CD4-positive, alpha-beta T cell treated with Interferon gamma for 1 hour (primary cell): ENCODE measurements at regions not wholly inside any gene's neighbourhood (a gene's known extent, or its start where the extent isn't known, plus 50 kb on each side); places are given as distances from the start of the nearest gene placed in this dataset.
"Not testable (repeated sequence)": the region's sequence is repeated elsewhere in the genome, so short reads cannot be mapped to it uniquely, and the experiment has no call there.

ENCODE experiments used
- DNase-seq: peaks from one replicate; pipeline ENCODE4 v3.0.0-alpha.2; 2020

- DNase-seq = no peak
Observed at GRCh38 chr5:57776035-57776434, 293.4 kb upstream of the ACTBL2 start.

GRCh38 chr5:57774439-57774838, 291.8 kb upstream of the ACTBL2 start:
- no peak for DNase-seq

DNA sequence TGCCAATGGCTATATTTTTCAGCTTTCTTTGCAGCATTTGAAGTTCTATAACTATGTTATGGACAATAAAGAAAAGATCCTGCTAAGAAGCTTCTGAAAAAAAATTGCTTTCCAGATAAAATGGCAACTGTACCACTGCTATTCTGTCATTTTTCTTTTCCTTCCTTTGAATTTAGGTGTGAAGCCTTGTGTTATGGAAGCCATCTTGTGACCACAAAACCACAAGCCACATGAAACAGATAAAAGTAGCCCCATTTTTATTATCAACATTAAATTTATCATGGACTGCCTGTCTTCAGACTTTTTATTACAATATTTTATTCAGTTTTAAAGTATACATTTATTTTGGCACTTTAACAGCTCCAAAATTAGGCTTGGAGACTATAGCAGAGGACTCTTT, 289.9 kb upstream of the ACTBL2 start:
- DNase-seq = no peak

GRCh38 chr5:57770039-57770438, 287.4 kb upstream of the ACTBL2 start:
- no peak for DNase-seq

DNA sequence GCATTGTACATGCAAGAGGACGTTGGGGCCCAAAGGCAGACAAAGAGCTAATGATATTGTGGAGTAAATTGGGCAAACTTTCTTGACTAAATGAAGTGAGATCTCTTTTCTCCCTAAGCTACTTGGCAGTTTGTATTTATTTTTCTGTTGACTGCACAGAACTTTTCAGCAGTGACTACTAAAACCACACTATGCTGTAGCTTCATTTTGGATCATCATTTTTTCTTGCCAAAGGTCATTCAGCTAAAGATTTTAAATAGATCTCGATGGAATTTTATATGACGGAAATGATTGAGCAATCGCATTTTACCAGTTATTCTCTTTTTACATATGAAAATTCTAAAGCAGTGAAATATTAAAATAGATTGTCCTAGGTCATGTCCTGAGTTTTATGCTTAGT, 286.1 kb upstream of the ACTBL2 start:
- DNase-seq = no peak

GRCh38 chr5:57764479-57765089, 282.0 kb upstream of the ACTBL2 start:
- DNase-seq = no peak

- DNase-seq = no peak
Observed at GRCh38 chr5:57761513-57761912, 278.9 kb upstream of the ACTBL2 start.

- no peak for DNase-seq
Observed at GRCh38 chr5:57754616-57755015, 272.0 kb upstream of the ACTBL2 start.

- no peak for DNase-seq
Observed at GRCh38 chr5:57753446-57753845, 270.8 kb upstream of the ACTBL2 start.

DNA sequence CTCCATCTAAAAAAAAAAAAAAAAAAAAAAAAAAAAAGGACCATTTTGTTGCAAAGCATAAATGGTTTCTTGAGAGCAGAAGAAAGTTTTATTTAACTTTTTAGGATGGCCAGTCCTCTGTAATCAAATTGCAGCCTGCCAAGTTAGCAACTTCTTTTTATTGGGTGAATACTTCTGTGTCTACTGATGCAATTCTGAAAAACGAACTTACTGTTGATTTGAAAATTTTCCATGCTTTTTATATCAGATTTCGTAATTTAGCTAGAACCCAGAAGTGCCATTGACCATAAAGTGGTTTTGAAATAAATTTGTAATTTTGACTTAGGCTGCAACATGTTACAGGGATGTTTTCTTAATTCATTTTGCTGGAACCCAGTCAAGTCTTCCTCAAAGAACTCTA, 269.1 kb upstream of the ACTBL2 start:
- no peak for DNase-seq

DNA sequence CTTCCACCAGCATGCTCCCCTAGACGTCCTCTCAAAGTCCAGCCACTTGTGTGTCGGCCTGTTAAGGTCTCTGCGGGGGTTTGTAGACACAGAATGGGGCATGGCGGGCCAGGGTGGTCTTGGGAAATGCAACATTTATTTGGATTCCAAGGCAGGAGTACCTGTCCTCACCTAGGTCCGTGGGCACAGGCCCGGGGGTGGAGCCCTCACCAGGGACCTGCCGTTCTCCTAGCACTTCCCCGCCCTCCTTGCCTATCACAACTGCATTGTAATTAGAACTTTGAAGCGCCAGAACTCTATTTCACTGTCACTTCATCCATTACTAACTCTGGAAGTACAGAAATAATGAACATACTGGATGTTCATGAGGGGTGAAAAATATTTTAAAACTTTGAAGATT, 268.3 kb upstream of the ACTBL2 start:
- DNase-seq = no peak

GRCh38 chr5:57750282-57750681, 267.7 kb upstream of the ACTBL2 start:
- DNase-seq = no peak

- DNase-seq = no peak
Observed at GRCh38 chr5:57749396-57749795, 266.8 kb upstream of the ACTBL2 start.

GRCh38 chr5:57745700-57746651, 263.4 kb upstream of the ACTBL2 start:
- DNase-seq = no peak

- DNase-seq = no peak
Observed at GRCh38 chr5:57745029-57745428, 262.4 kb upstream of the ACTBL2 start.

DNA sequence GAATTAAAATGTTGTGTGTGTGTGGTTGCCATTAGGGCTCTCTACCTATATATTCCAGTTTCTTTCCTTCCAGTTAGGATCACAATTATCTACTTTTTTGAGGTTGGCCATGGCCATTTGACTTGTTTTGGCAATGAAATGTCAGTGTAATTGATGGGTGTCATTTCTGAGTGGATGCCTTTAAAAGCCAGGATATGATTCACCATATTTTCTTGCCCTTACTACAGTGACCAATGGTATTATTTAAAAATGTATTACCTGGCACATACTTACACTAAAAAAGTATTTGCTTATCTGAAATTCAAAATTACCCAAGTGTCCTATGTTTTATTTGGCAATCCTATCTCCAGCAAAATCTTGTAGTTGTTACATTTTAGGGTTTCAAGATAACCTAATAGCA, 258.7 kb upstream of the ACTBL2 start:
- no peak for DNase-seq

- DNase-seq = no peak
Observed at GRCh38 chr5:57738787-57739186, 256.2 kb upstream of the ACTBL2 start.

GRCh38 chr5:57738301-57738700, 255.7 kb upstream of the ACTBL2 start:
- no peak for DNase-seq

DNA sequence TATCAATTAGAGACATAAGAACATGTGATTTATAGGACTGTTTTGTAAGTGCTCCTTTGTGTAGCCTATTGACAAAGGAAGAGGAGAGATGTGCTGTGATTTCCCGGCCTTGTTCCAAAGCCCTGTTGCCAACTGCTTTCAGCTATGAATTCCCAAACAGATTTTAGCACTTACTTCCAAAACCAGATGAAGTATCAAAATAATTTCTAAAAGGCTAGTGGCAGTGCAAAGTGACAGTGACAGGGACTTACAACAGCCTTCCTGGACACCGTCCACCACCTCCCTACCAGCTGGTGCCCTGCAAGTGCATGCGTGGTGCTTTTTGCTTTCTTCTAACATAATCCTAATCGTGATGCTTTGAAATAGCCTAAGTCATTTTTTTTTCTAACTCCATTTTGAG, 254.1 kb upstream of the ACTBL2 start:
- no peak for DNase-seq

- DNase-seq = not testable (repeated sequence)
Observed at GRCh38 chr5:57735279-57736153, 252.9 kb upstream of the ACTBL2 start.

- DNase-seq = no peak
Observed at GRCh38 chr5:57734296-57734695, 251.7 kb upstream of the ACTBL2 start.

- DNase-seq = no peak
Observed at GRCh38 chr5:57727591-57727990, 245.0 kb upstream of the ACTBL2 start.
